ENCODE measurements at regions not wholly inside any gene's neighbourhood (a gene's known extent, or its start where the extent isn't known, plus 50 kb on each side); places are given as distances from the start of the nearest gene placed in this dataset.

DNA sequence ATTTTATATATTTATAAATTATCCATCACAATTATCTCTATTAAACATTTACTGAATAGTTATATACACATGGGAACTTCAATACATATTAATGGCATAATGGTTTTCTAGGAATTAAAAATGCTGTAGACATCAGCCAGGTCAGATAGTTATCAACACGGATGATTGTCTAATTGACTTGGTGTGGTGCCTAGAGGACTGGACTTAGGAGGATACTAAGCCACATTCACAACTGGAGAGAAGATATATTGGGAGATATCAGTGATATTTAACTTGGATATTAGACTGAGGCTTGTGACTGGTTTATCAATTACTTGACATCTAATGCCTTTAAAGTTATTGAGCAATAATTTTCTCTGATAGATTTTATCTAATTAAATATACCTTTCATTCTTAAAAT is 794.5 kb upstream of the ANO3 start:
- no peaks in the 10 kb centered on the region for H4K20me1 ChIP-seq (ENCODE audit: insufficient read depth, low read length)
- TF ChIP-seq, protein P1, sequence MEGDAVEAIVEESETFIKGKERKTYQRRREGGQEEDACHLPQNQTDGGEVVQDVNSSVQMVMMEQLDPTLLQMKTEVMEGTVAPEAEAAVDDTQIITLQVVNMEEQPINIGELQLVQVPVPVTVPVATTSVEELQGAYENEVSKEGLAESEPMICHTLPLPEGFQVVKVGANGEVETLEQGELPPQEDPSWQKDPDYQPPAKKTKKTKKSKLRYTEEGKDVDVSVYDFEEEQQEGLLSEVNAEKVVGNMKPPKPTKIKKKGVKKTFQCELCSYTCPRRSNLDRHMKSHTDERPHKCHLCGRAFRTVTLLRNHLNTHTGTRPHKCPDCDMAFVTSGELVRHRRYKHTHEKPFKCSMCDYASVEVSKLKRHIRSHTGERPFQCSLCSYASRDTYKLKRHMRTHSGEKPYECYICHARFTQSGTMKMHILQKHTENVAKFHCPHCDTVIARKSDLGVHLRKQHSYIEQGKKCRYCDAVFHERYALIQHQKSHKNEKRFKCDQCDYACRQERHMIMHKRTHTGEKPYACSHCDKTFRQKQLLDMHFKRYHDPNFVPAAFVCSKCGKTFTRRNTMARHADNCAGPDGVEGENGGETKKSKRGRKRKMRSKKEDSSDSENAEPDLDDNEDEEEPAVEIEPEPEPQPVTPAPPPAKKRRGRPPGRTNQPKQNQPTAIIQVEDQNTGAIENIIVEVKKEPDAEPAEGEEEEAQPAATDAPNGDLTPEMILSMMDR (IDR thresholded peaks at IDR 0.05; ENCODE audit: low read length): no peak
- TF ChIP-seq EZH2 (IDR thresholded peaks at IDR 0.05; ENCODE audit: borderline replicate concordance, low read length): no peak

DNA sequence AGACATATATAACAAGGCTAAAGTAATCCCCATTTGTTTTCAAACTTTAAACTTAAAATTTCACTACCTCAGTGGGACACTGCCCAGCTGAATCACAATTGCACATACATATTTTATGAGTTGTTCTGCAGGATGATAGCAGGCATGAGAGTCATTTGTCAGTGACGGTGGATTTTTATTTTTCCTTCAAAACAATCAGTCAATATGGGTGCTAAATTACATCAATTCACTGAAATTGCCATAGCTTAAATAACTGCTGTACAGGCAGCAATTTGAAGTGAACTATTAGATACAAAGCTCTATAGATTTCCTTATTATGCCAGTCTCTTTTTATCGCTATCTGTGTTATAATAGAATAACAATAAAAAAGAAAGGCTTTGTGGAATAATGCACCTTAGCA is 784.6 kb upstream of the ANO3 start:
- Histone ChIP-seq H3K4me2 (ENCODE audit: low read length) (no peak overlapping the region), H3K9me2 (ENCODE audit: low read depth, low read length) (no peaks in the 10 kb centered on the region), H3K36me3 (ENCODE audit: insufficient read depth, low read length) (no peaks in the 10 kb centered on the region), H3K27ac (ENCODE audit: low read depth, low read length, poor library complexity, severe bottlenecking) (no peak overlapping the region), H3K79me2 (ENCODE audit: insufficient read depth, low read length) (no peaks in the 10 kb centered on the region), H3K9me3 (ENCODE audit: low read length) (no peaks in the 10 kb centered on the region), H3K9ac (ENCODE audit: low read length) (no peak overlapping the region), H3K4me3 (ENCODE audit: low read depth, low read length, poor library complexity, severe bottlenecking) (no peak overlapping the region), H4K20me1 (ENCODE audit: insufficient read depth, low read length) (no peaks in the 10 kb centered on the region), H3K27me3 (ENCODE audit: insufficient read depth, low read length) (no peaks in the 10 kb centered on the region), H2AFZ (ENCODE audit: low read length) (no peak overlapping the region), H3K4me1 (ENCODE audit: insufficient read depth, low read length, severe bottlenecking) (no peaks in the 10 kb centered on the region), H3F3A (ENCODE audit: insufficient read depth, low read length) (no peaks in the 10 kb centered on the region)
- no peak for TF ChIP-seq EZH2 (IDR thresholded peaks at IDR 0.05; ENCODE audit: borderline replicate concordance, low read length)
- TF ChIP-seq, protein P1 (IDR thresholded peaks at IDR 0.05; ENCODE audit: low read length): no peak

More for the DNA sequence above, 794.5 kb upstream of the ANO3 start:
- Histone ChIP-seq H3K27ac (ENCODE audit: low read depth, low read length, poor library complexity, severe bottlenecking) (no peak overlapping the region), H3K27me3 (ENCODE audit: insufficient read depth, low read length) (no peaks in the 10 kb centered on the region), H3K4me1 (ENCODE audit: insufficient read depth, low read length, severe bottlenecking) (no peaks in the 10 kb centered on the region), H3K79me2 (ENCODE audit: insufficient read depth, low read length) (no peaks in the 10 kb centered on the region), H3K36me3 (ENCODE audit: insufficient read depth, low read length) (no peaks in the 10 kb centered on the region), H3K4me3 (ENCODE audit: low read depth, low read length, poor library complexity, severe bottlenecking) (no peak overlapping the region), H3K9me2 (ENCODE audit: low read depth, low read length) (no peaks in the 10 kb centered on the region), H3K9me3 (ENCODE audit: low read length) (no peaks in the 10 kb centered on the region), H3K9ac (ENCODE audit: low read length) (no peak overlapping the region), H2AFZ (ENCODE audit: low read length) (no peak overlapping the region), H3F3A (ENCODE audit: insufficient read depth, low read length) (no peaks in the 10 kb centered on the region), H3K4me2 (ENCODE audit: low read length) (no peak overlapping the region)

DNA sequence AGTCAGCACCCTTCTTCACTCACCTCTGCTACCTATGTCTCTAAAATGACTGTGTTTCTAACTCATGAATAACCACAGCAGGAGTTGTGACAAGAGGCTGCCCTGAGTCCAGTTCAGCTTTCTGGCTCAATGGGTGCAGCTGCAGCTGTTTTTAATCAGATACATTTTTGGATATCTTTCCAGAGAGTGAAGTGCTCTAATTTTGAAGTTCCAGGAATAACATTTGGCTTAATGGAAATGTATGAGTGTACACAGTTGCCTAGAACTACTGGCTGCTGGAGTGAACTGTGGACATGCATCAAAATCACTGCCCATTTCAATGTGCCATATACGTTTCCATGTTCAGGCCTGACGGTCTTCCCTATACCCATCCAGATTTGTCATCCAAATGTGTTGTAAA is 769.5 kb upstream of the ANO3 start:
- no peak for TF ChIP-seq EZH2 (IDR thresholded peaks at IDR 0.05; ENCODE audit: borderline replicate concordance, low read length)
- TF ChIP-seq, protein P1 (IDR thresholded peaks at IDR 0.05; ENCODE audit: low read length): no peak
- no peaks in the 10 kb centered on the region for H3K9me2 ChIP-seq (ENCODE audit: low read depth, low read length)
- H3K27ac ChIP-seq (ENCODE audit: low read depth, low read length, poor library complexity, severe bottlenecking): no peak overlapping the region
- no peaks in the 10 kb centered on the region for H3K4me1 ChIP-seq (ENCODE audit: insufficient read depth, low read length, severe bottlenecking)
- H2AFZ ChIP-seq (ENCODE audit: low read length): no peak overlapping the region
- no peaks in the 10 kb centered on the region for H3K27me3 ChIP-seq (ENCODE audit: insufficient read depth, low read length)
- H3K79me2 ChIP-seq (ENCODE audit: insufficient read depth, low read length): no peaks in the 10 kb centered on the region
- H4K20me1 ChIP-seq (ENCODE audit: insufficient read depth, low read length): no peaks in the 10 kb centered on the region
- H3F3A ChIP-seq (ENCODE audit: insufficient read depth, low read length): no peaks in the 10 kb centered on the region
- H3K4me3 ChIP-seq (ENCODE audit: low read depth, low read length, poor library complexity, severe bottlenecking): no peak overlapping the region
- no peaks in the 10 kb centered on the region for H3K9me3 ChIP-seq (ENCODE audit: low read length)
- H3K36me3 ChIP-seq (ENCODE audit: insufficient read depth, low read length): no peaks in the 10 kb centered on the region
- H3K9ac ChIP-seq (ENCODE audit: low read length): no peak overlapping the region
- no peak overlapping the region for H3K4me2 ChIP-seq (ENCODE audit: low read length)
